NCI-H1105 treated with DMSO at 0.1 percent for 48 hours (cell line): ENCODE measurements at regions not wholly inside any gene's neighbourhood (a gene's known extent, or its start where the extent isn't known, plus 50 kb on each side); places are given as distances from the start of the nearest gene placed in this dataset.

Experiments
- DNase-seq: peaks from one replicate; lab custom pipeline; 2025; lab: John Stamatoyannopoulos, UW

DNA sequence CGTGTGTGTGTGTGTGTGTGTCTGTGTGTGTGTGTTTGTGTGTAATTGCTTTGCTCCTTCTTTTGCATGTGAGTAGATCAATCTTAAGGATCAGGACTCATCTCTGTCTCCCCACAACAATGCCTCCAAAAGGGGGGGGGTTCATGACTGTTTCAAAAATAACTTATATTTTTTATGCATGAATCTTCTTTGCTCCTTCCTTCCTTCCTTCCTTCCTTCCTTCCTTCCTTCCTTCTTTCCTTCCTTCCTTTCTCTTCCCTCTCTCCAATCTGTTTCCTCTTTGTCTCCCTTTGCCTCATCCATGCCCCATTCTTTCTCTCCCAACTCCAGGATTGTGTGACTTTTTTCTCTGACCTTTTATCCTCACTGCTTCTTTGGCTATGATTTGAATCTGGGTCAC is 126.4 kb upstream of the OSMR start:
- DNase-seq = no peak

DNA sequence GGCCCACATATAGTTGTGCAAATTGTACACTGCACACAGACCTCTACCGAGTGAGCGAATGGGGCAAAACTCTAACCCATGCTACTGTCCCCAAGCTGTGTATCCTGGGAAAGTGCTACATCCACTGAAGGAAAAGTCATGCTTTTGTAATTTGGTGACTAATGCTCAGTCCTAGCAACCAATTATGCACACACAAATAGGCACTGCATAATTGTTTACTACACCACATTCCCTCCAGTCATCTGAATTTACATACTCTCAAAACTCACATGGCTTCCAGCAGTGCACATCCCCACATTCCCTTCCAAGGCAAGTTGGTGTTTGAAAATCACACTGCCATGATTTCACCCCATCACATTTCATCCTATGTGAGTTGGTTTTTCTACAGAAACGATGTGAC is 125.9 kb upstream of the OSMR start:
- DNase-seq = no peak

DNA sequence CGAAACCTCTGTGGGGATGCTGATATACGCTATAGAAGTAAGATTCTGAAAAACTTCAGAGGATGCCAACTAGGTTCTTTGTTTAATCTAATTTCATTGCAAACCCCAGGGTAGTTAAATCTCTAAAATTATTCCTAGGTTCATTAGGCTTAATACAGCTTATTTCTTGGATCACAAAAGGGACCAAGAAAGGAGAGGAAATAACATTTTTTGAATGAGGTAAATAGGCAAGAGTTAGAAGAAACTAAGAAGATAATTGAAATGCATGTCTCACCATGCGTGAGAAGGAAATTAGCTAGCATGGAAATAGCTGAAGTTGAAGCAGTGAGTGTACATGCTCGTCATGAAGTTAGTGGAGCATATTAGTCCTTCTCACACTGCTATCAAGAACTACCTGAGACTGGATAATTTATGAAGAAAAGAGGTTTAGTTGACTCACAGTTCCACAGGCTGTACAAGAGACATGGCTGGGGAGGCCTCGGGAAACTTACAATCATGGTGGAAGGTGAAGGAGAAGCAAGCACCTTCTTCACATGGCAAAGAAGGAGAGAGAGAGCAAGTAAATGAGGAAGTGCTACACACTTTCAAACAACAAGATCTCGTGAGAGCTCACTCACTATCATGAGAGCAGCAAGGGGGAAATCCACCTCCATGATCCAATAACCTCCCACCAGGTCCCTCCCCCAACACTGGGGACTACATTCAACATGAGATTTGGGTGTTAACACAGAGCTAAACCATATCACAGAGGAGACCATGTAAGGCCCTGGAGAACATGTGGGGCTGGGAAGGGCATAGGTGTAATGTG is 125.1 kb upstream of the OSMR start:
- DNase-seq = no peak

DNA sequence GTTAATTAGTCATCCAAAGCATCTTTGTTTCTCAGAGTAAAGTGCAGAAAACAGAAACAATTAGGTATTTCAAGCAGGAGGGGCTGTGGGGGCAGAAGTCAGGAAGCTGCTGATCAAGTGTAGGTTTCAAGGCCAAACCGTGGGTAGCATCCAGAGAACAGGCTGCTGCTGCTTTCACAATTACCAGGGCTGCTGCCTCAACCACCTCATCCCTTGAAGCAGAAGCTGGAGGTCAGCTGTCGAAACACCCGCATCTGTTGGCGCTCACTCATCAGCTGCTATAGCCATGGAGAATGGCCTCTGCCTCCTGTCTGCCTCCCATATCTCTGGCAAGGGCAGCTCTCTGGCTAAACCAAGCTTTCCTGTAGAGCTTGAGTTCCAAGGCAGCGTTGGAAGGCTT is 122.9 kb upstream of the OSMR start:
- no peak for DNase-seq

DNA sequence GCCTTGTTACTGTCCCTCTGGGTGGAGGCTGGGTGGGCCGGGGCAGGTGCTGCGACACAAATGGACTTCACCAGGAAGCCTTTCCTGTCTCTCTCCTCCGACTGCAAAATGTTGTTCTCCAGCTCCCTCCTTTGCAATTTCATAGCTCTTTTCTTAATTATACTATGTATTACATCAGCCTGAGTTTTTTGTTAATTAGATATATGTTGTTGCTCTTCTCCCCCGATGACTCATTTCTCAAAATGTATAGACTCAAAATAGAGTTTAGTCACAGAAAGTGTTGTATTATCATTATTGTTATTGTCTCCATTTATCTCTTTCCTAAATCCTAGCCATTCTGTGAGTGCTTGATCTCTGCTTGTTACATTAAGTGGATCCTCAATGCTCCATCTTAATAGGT is 122.4 kb upstream of the OSMR start:
- no peak for DNase-seq

DNA sequence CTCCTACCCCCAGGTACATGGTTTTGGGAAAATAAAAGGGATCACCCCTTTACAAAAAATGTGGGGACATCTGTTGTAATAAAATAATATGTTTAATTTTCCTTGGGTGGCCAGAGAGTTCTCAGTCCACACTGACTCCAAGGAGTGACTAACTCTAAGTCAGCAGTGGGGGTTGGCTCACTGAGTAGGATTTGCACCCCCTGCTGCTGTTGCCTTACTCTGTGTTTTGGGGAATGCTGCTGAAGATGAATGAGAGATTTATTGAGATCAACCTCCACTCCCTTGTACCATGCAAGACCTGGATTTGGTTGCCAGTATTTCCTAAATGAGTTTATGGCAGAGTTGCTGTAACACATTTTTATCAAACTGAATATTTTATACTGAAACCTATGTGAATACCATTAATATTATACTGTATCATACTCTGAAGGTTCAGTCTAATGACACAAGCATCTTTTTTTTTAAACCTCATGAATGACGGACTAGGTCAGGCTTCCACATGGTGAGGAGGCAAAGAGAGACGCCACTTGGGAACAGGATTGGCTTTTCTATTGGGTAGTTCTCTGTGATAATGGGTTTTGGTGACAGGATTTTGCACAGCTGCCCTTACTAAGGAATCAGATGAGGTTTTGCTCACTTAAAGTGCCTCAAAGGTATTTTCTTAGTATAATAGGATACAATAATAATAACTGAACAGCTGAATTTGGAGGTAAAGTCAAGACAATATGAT is 121.3 kb upstream of the OSMR start:
- DNase-seq = no peak

DNA sequence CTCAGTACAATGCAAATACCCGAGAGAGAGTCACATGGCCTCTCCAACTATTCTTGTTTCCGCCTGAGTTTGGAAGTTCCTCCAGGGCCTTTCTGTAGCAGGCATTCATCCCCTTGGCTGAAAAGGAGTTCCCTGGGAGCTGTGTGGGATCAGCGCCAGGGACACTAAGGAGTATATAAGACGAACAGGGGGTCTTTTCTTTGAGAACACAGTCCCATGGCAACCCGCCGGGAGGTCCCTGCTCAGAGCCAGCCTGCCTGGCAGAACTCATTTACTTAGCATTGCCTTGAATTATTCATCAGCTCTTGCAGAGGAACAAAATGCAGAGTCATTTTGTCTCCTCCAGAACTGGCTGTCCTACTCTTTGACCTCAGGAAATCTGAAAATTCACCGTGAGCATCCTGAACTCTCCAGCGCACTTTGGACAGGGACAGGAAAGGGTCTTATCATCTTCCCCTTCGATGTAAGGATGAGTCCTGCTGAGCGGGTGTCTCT is 120.4 kb upstream of the OSMR start:
- DNase-seq = no peak

DNA sequence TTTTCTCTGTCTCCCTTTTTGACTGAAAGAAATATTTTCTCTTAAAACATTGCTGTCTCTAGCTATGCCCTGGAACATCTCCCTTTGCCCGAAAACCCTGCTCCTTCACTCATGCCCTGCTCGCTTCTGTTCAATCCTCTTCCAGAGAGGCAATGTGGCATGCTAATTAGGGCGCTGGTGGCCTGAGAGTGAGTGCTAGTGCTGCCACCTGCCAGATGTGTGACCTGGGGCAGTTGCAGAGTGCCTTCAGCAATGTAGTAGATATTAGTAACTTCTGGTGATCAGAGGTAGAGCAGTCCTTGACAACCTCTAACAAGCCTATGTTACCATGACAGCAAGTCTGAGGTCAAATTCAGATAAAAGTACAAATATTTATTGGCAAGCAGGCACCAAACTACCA is 119.5 kb upstream of the OSMR start:
- DNase-seq = no peak

DNA sequence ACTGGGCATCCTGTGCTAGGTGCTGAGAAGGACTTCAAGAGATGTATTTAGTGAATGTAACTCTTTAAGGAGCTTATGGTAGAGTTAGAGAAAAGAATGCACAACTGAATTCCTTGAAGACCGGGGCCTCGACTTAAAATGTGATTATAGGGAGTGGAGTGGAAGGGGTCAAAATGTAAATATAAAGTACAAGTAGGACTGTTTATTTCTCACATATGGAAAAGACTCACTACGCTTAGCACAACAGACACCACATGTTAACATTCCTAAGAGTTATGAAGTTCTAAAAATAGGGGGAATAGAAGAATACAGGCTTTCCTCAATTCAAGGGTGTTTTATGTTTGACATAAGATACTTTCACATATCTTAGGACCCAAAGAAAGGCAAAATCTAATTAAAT is 117.8 kb upstream of the OSMR start:
- no peak for DNase-seq

DNA sequence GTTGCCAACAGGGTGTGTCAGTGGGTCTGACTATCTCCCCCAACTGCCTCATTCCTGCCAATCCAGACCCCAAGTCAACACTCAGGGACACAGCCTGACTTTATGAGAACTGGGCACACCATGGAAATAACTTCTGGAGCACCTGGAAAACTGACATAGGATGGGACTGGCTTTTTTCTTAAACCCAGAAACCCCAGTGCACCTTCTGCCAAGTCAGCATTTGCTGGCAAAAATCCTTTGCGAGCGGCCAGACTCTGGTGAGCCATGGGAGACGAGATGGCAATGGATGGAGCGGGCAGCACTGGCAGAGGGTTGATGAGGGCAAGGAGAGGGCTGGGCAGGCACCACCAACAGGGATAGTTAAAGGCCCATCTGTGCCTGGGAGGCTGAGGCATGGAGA is 114.4 kb upstream of the OSMR start:
- no peak for DNase-seq

DNA sequence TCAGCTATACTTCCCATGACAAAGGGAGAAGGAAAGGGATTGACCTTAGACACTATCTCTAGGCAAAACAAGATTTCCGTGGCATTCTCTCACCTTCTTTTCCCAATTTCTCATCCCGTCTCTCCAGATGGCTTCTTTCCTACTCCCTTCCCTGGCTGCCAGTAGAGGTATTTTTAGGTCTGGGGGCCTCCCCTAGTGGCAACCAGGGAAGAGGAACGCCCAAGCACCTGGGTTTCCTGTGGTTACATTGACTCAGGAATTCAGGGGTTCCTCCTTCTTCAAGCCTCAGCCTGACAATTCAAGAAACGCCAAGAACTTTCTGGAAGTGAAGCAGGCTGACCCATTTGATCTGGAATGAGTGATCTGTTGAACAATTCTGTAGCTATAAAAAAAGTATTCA is 111.5 kb upstream of the OSMR start:
- DNase-seq = no peak

DNA sequence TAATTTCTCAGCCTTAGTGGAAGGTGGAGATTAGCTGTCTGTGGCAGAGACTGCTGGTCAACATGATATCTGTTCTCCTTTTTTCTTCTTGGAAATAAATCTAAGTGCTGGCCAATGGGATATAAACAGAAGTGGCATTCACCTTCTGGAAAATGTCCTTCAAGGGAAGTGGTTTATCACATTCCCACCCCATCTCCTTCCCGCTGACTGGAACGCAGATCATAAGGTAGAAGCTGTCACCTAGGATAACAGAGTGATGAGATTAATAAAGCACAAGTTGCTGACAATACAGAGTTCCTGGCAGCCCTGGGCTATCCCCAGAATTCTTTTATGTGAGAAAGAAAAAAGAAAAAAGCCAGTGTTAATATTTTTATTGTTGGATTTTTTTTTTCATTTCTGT is 109.7 kb upstream of the OSMR start:
- no peak for DNase-seq

DNA sequence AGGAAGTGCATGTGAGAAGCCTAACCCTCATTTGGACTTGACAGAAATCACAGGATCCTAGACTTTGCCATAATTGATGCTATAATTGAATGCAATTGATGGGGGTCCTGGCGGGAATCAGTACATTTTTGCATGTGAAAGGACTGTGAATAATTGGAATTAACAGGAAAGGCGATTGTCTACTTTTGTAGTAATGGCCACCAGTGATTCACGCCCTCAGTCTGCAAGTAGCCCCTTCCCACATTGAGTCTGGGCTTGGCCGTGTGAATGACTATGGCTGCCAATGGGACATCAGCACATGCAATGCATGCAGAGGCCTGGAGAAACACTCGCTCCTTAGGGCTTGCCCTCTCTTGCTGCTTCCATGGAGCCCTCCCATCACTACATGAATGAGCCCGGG is 107.8 kb upstream of the OSMR start:
- DNase-seq = no peak

DNA sequence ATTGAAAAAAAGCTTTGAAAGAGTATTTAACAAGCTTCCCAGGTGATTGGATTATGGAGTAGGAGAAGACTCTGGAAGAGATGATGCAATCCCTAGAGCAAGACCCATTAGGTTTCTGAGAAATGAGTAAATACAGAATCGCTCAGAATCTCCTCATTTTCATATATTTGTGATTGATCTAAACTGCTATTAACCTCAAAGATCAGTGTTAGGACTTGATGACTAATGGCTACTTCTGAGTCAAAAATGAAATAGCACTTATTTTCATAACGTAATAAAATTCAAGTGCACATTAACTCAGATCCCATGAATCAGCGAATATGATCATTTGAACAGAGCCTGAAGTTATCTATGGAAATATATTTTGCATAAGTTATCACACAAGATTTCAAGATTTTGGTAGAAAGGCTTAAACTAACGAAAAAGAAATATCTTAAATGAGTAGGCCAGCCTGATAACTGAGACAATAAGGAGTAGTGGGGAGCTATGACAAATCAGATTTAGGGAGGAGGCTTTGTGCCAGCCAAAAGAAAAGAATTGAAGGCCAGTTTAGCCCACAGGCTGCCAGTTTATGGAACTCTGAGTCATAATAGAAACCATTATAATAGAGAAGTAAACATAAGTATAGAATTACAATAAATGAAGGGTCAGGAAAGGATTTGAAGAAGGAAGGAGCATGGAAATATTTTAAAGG is 106.7 kb upstream of the OSMR start:
- no peak for DNase-seq

DNA sequence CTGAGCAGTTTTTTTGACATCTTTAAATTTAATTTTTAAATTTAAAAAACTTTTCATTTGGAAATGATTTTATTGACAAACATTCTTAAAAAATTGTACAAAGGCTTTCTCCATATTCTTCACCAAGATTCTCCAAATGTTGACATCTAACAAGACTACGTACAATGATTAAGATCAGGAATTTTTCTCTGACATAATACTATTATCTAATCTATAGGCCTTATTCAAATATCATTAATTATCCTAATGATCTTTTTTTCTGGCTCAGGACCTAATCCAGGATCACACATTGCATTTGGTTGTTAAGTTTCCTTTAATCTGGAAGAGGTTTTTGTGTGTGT is 106.1 kb upstream of the OSMR start:
- DNase-seq = no peak

DNA sequence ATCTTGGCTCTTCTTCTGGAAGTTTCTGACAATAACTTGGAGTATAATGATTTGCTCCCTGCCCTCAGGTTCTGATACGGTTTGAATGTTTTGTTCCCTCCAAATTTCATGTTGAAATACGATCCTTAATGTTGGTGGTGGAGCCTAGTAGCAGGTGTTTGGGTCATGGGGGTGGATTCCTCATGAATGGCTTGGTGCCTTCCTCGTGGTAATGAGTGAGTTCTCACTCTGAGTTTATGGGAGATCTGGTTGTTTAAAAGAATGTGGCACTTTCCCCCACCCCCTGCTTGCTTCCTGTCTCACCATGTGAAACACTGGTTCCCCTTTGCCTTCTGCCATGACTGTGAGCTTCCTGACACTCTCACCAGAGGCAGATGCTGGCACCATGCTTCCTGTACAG is 103.0 kb upstream of the OSMR start:
- DNase-seq = no peak

DNA sequence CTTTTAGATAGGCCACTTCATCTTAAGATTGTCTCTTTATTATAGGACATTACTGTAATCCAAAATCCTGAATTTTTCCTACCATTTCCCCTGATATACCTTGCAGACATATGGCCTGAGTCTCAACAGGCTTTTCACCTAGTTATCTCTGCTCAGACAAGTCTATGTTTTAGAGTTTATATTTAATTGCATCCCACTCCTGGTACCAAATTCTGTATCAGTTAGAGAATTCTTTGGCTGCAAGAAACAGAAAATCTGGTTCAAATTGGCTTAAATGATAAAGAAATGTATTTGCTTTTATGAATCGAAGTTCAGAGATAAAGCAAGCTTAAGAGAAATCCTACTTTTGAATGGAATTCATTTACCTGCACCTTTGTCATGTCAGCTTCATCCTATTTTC is 102.2 kb upstream of the OSMR start:
- DNase-seq = no peak

DNA sequence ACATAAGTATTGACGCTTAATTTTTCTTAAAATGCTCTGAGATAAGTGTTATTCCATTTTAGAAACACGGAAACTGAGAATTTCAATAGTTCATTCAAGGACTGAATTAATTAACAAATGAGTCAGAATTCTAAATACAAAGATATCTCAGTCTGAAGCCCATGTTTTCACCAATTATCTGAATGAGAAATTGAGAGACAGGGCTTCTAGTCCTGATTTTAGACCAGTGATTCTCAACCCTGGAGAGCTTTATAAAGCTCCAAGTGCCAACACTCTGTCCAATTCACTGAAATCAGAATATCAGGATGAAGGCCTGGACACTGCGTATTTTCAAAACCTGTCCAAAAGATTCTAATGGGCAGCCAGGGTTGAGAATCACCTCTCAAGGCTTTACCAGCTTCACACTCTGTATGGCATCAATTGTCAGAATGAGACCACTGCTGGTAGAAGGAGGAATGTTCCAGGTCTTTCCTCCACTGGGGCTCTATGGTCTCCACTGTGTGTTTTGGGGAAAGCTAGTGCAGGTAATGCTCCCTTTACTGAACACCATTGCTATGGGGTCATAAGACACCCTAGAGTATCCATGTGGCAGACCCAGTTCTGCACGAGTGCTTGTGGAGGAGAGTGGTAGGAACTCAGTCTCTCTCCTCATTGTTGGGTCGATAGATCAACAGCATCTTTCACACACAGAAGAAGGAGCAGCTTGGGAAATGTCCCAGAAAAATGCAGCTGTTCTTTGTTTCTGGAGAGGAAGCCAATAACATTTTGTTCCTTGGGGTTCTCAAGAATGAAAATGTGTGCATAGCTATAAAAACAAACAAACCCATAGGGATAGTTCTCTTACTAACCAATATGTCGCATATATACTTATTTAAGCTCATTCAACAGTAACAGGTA is 99.7 kb upstream of the OSMR start:
- no peak for DNase-seq

DNA sequence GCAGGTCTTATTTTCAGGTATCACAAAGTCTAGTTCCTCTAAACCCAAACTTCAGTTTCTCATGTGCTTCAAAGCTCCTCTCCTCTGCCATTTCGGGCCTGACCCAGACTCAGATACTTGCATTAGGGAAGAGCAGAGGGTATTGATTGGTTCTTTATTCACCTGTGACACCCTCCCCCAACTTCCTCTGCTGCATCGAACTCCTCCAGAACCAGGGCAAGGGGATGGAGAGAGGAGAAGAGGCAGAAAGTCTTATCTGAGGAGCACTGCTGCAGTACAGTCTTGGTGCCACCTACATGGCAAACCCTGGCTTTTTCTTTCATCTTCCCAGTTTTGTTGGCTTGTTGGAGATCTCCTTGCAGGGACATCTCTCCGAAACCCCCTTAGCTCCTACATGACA is 96.0 kb upstream of the OSMR start:
- no peak for DNase-seq

DNA sequence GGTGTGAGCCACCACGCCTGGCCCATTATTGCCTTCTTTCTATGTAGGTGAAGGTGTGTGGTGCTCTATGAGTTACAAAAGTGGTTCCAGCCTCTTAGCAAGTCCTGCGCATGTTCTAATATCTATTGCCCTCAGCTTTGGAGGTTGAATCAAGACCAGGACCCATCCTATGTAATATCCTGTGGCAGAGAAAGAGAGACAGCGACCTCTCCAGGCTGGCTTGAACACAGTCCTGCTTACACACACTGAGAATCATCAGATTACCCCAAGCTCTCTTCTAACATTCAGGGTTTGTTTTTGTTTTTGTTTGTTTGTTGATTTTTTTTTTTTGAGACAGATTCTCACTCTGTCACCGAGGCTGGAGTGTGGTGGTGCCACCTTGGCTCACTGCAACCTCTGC is 94.7 kb upstream of the OSMR start:
- no peak for DNase-seq

DNA sequence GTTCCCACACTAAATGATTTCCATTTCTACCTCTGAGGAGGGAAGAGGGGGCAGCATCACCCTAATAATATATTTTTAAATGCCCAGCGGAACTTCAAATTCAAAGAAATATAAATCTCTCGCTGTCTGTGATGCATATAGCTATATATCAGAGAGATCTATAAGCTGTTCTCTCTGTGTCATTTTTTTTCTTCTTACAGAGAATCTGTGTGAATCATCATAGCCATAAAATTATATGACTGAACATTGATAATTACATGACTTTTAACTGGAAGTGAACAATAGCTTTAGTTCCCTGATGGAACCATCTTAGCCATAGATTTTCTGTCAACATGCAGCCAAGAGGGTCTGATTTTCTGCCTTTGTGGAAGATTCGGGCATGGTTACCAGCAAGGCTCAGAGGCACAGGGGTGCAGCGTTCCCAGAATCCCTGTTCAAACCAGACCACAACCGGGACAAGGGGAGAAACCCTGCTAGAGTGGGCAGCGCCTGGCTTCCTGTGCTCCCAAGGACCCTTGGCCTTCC is 93.7 kb upstream of the OSMR start:
- no peak for DNase-seq

DNA sequence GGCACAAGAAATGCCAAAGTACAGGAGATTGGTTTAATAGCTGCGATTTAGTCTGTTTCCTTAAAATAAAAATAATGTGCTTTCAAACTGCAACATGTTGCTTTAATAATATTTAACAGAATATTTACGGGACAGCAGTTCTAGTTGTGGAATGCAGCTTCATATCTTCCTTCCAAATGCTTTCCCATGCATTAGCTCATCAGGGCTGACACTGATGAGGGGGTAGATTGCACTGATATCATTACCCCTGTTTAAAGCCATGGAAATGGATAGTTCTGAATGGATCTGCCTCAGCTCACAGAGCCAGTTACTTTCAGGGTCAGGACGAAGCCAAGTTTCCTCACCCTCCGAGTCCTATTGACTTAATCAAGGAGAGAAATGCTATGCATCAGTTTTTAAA is 93.2 kb upstream of the OSMR start:
- no peak for DNase-seq
